ENCODE measurements at regions not wholly inside any gene's neighbourhood (a gene's known extent, or its start where the extent isn't known, plus 50 kb on each side); places are given as distances from the start of the nearest gene placed in this dataset.

- no peak for DNase-seq
- no peaks in the 10 kb centered on the region for H3K4me1 ChIP-seq
- TF ChIP-seq, protein P1, sequence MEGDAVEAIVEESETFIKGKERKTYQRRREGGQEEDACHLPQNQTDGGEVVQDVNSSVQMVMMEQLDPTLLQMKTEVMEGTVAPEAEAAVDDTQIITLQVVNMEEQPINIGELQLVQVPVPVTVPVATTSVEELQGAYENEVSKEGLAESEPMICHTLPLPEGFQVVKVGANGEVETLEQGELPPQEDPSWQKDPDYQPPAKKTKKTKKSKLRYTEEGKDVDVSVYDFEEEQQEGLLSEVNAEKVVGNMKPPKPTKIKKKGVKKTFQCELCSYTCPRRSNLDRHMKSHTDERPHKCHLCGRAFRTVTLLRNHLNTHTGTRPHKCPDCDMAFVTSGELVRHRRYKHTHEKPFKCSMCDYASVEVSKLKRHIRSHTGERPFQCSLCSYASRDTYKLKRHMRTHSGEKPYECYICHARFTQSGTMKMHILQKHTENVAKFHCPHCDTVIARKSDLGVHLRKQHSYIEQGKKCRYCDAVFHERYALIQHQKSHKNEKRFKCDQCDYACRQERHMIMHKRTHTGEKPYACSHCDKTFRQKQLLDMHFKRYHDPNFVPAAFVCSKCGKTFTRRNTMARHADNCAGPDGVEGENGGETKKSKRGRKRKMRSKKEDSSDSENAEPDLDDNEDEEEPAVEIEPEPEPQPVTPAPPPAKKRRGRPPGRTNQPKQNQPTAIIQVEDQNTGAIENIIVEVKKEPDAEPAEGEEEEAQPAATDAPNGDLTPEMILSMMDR (IDR thresholded peaks at IDR 0.05) = no peak
- TF ChIP-seq POLR2A (IDR thresholded peaks at IDR 0.05) = no peak
- H3K9me3 ChIP-seq = no peaks in the 10 kb centered on the region
- H3K36me3 ChIP-seq = no peaks in the 10 kb centered on the region
- H3K4me3 ChIP-seq = no peak overlapping the region
- H3K27me3 ChIP-seq = no peaks in the 10 kb centered on the region
- H3K27ac ChIP-seq = no peak overlapping the region
Measured at GRCh38 chr11:122313581-122313980, 197.6 kb upstream of the BLID start.

DNA sequence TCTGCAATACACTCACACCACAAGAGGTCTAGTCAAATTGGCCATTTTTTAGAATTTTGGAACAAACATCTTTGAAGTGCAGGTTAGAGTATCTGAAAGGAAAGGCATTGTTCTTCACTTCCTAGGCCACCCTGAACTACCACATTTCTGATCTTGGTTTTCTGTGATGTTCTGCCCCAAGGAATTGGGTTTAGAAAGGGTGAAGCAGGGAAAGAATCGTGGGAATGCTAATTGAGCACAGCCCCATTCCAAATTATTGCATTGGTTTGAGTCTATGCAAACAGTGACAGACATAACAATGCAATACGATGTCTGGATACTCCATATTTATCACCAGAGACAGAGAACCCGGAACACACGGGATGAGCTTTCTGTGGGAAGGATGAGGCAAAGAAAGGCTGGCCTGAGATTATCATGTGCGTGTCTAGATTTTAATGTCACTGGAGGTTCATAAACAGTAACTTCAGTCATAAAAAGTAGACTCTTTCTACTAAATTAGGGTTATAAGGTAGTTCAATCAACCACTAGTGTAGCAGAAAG is 195.3 kb upstream of the BLID start:
- Histone ChIP-seq H3K4me1 (no peaks in the 10 kb centered on the region), H3K27ac (no peak overlapping the region), H3K9me3 (no peaks in the 10 kb centered on the region), H3K36me3 (no peaks in the 10 kb centered on the region), H3K27me3 (no peaks in the 10 kb centered on the region), H3K4me3 (no peak overlapping the region)
- DNase-seq = no peak
- TF ChIP-seq POLR2A (IDR thresholded peaks at IDR 0.05) = no peak
- TF ChIP-seq, protein P1 (IDR thresholded peaks at IDR 0.05) = no peak

DNA sequence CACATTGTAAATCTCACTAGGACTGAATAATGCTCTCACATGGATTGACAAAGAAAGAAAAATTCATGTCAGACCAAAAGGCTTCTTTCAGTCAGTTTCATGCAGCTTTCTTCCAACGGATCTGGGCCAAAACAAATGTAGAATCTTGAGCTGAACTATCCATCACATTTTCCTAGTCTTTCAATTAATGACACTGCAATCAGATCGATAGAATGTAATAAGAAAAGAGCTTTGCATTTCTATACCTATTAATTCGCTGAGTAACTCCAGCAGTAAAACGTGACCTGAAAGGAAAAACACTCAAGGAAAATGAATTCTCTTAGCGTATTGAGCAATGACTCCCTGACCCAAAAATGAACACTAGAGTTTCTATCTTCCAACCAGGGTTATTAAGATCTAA is 194.8 kb upstream of the BLID start:
- Histone ChIP-seq H3K4me1 (no peaks in the 10 kb centered on the region), H3K4me3 (no peak overlapping the region), H3K9me3 (no peaks in the 10 kb centered on the region), H3K27me3 (no peaks in the 10 kb centered on the region), H3K36me3 (no peaks in the 10 kb centered on the region), H3K27ac (no peak overlapping the region)
- DNase-seq = no peak
- TF ChIP-seq, protein P1 (IDR thresholded peaks at IDR 0.05) = no peak
- no peak for TF ChIP-seq POLR2A (IDR thresholded peaks at IDR 0.05)

DNA sequence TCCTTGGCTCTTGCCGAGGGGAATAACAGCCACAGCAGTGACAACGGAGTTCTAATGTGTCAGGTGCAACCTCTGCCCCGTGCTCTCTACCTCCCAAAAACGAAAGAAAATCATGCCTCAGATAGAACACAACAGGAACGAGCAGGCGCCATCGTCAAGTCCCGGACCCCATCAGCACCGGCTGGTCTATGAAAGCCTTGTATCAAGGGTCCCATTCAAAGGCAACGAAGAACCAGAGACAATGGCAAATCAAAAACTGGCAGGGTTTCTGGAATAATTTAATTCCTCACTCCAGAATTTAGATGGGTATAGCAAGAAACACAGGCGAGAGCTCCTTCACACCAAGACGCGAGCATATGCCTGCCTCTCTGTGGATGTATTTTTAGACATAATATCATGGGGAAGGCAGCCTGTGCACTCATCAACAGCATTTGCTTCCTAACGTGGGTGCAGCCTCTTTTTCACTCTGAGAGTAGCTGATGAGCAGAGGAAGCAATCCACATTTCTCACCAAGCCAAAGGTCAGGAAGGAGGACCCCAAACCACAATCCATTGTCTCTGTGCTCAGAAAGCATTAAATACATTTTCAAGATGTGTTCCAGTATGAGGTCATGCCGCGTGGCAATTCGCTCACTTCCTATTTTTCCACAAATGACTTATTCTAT is 193.4 kb upstream of the BLID start:
- H3K4me1 ChIP-seq = no peaks in the 10 kb centered on the region
- no peak overlapping the region for H3K4me3 ChIP-seq
- H3K9me3 ChIP-seq = no peaks in the 10 kb centered on the region
- TF ChIP-seq, protein P1 (IDR thresholded peaks at IDR 0.05) = no peak
- TF ChIP-seq POLR2A (IDR thresholded peaks at IDR 0.05) = no peak
- no peak for DNase-seq
- H3K27ac ChIP-seq = peak overlapping the region in 1 of 4 donors; percentile 26
- no peaks in the 10 kb centered on the region for H3K36me3 ChIP-seq
- no peaks in the 10 kb centered on the region for H3K27me3 ChIP-seq

GRCh38 chr11:122308226-122308625 is 192.2 kb upstream of the BLID start:
- no peak overlapping the region for H3K4me3 ChIP-seq
- H3K36me3 ChIP-seq = no peaks in the 10 kb centered on the region
- H3K9me3 ChIP-seq = no peaks in the 10 kb centered on the region
- no peak for TF ChIP-seq POLR2A (IDR thresholded peaks at IDR 0.05)
- TF ChIP-seq, protein P1 (IDR thresholded peaks at IDR 0.05) = no peak
- no peaks in the 10 kb centered on the region for H3K27me3 ChIP-seq
- no peak for DNase-seq
- H3K4me1 ChIP-seq = no peaks in the 10 kb centered on the region
- no peak overlapping the region for H3K27ac ChIP-seq
